Transverse colon (tissue), 4 donors: ENCODE measurements at regions not wholly inside any gene's neighbourhood (a gene's known extent, or its start where the extent isn't known, plus 50 kb on each side); places are given as distances from the start of the nearest gene placed in this dataset.

Experiments
- POLR2AphosphoS5 ChIP-seq, 3 donors: sonication (generic); formaldehyde crosslinking; IDR thresholded peaks; one replicate each; pipeline ENCODE4 v1.6.1; 2016; ENCODE audit warnings: antibody characterized with exemption in 3 of 3
- TF ChIP-seq, protein P1 (sequence below), 5 experiments: fragments of 200-600 bp in 3 of 5; fragments of 450-650 bp in 2 of 5; sonication (generic) in 3 of 5; IDR thresholded peaks; 1 replicate in 2 of 5; 2 replicates in 3 of 5; pipeline ENCODE4 v1.5.1; 2016 to 2017; ENCODE audit warnings: antibody characterized with exemption in 5 of 5, inconsistent platforms in 3 of 5, mild to moderate bottlenecking in 2 of 5, moderate library complexity in 1 of 5

DNA sequence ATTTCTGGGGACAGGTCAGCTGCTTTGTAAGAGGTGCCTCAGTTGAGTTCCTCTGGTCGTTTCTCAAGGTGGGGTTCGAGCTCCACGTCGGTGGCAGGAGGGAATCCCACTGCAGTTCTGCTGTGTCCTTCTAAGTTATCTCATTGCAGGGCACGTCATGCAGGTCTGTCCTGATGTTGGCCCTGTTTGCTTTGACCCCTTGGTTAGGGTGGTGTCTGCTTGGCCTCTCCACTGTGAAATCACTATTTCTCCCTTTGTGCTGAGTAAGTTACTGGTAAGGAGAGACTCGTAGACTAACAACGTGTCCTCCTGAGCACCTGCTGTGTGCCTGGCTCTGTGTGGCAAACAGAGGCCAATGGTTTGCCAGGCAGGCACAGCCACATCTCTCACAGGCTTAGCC is 372.9 kb upstream of the ZMIZ1 start:
- TF ChIP-seq, protein P1, sequence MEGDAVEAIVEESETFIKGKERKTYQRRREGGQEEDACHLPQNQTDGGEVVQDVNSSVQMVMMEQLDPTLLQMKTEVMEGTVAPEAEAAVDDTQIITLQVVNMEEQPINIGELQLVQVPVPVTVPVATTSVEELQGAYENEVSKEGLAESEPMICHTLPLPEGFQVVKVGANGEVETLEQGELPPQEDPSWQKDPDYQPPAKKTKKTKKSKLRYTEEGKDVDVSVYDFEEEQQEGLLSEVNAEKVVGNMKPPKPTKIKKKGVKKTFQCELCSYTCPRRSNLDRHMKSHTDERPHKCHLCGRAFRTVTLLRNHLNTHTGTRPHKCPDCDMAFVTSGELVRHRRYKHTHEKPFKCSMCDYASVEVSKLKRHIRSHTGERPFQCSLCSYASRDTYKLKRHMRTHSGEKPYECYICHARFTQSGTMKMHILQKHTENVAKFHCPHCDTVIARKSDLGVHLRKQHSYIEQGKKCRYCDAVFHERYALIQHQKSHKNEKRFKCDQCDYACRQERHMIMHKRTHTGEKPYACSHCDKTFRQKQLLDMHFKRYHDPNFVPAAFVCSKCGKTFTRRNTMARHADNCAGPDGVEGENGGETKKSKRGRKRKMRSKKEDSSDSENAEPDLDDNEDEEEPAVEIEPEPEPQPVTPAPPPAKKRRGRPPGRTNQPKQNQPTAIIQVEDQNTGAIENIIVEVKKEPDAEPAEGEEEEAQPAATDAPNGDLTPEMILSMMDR (IDR thresholded peaks at IDR 0.05) = no peak
- TF ChIP-seq POLR2AphosphoS5 (IDR thresholded peaks at IDR 0.05) = no peak
